GM23248 (cell line): ENCODE measurements at regions not wholly inside any gene's neighbourhood (a gene's known extent, or its start where the extent isn't known, plus 50 kb on each side); places are given as distances from the start of the nearest gene placed in this dataset.
A peak's percentile ranks its signal among the peaks of the same experiment; 100 is the strongest.

Experiments
- DNase-seq: peaks from one replicate; pipeline ENCODE4 v3.0.0-alpha.2; 2015
- H2AFZ ChIP-seq: fragments of 200-600 bp; sonication (generic); 2 replicates; pipeline ENCODE4 v1.6.1; 2016; ENCODE audit warnings: antibody characterized with exemption
- H3F3A ChIP-seq: fragments of 200-600 bp; sonication (generic); 2 replicates; pipeline ENCODE4 v1.6.1; 2016; ENCODE audit warnings: mild to moderate bottlenecking, antibody characterized with exemption, mixed run types; ENCODE audit not compliant: insufficient read depth
- H3K27ac ChIP-seq: fragments of 200-600 bp; sonication (generic); 2 replicates; pipeline ENCODE4 v1.5.1; 2016; ENCODE audit warnings: mild to moderate bottlenecking
- H3K27me3 ChIP-seq: fragments of 200-600 bp; sonication (generic); replicated peaks from 2 replicates; pipeline ENCODE4 v1.6.1; 2016; ENCODE audit warnings: mild to moderate bottlenecking; ENCODE audit not compliant: insufficient read depth
- H3K36me3 ChIP-seq: fragments of 200-600 bp; sonication (generic); 2 replicates; pipeline ENCODE4 v1.6.1; 2016; ENCODE audit warnings: low read depth, mild to moderate bottlenecking
- H3K4me1 ChIP-seq: fragments of 200-600 bp; sonication (generic); 2 replicates; pipeline ENCODE4 v1.6.1; 2016; ENCODE audit warnings: mild to moderate bottlenecking; ENCODE audit not compliant: insufficient read depth
- H3K4me2 ChIP-seq: fragments of 200-600 bp; sonication (generic); one replicate; pipeline ENCODE4 v1.6.1; 2016; ENCODE audit warnings: mild to moderate bottlenecking; ENCODE audit not compliant: unreplicated experiment
- H3K4me3 ChIP-seq: fragments of 200-600 bp; sonication (generic); 2 replicates; pipeline ENCODE4 v1.5.1; 2016; ENCODE audit warnings: mild to moderate bottlenecking
- H3K79me2 ChIP-seq: fragments of 200-600 bp; sonication (generic); 2 replicates; pipeline ENCODE4 v1.6.1; 2016; ENCODE audit warnings: mild to moderate bottlenecking; ENCODE audit not compliant: insufficient read depth
- H3K9ac ChIP-seq: fragments of 200-600 bp; sonication (generic); 2 replicates; pipeline ENCODE4 v1.6.1; 2016; ENCODE audit warnings: mild to moderate bottlenecking
- H3K9me2 ChIP-seq: fragments of 200-600 bp; sonication (generic); 2 replicates; pipeline ENCODE4 v1.6.1; 2016; ENCODE audit warnings: mixed run types, mild to moderate bottlenecking, moderate library complexity; ENCODE audit not compliant: insufficient read depth
- H3K9me3 ChIP-seq: fragments of 200-600 bp; sonication (generic); one replicate; pipeline ENCODE4 v1.6.1; 2017; ENCODE audit warnings: low read depth
- H4K20me1 ChIP-seq: fragments of 200-600 bp; sonication (generic); 2 replicates; pipeline ENCODE4 v1.6.0; 2016; ENCODE audit not compliant: insufficient read depth
- EZH2 ChIP-seq: fragments of 200-600 bp; sonication (generic); IDR thresholded peaks from 2 replicates; pipeline ENCODE4 v1.6.1; 2018; ENCODE audit warnings: antibody characterized with exemption, mild to moderate bottlenecking; ENCODE audit not compliant: insufficient read depth, poor library complexity, severe bottlenecking
- EZH2phosphoT487 ChIP-seq: fragments of 200-600 bp; sonication (generic); IDR thresholded peaks from 2 replicates; pipeline ENCODE4 v1.6.1; 2018; ENCODE audit warnings: antibody characterized with exemption, moderate library complexity, mild to moderate bottlenecking, low read depth; ENCODE audit not compliant: insufficient read depth
- WGBS, 2 experiments: methylation state at CpG; one replicate each; pipeline ENCODE4 v1.1.6; 2015 to 2017; ENCODE audit warnings: low lambda C conversion rate in 2 of 2, low coverage in 1 of 2; ENCODE audit errors: missing lambda C conversion rate in 2 of 2; 5-methylcytosine and 5-hydroxymethylcytosine counted together
- in situ Hi-C: fragments of 300-500 bp; cut with MboI; formaldehyde crosslinking; loops from 2 replicates; pipeline ENCODE4 v1.15.0; 2020

- Histone ChIP-seq H3K27me3 (no peaks in the 10 kb centered on the region), H3K9ac (no peak overlapping the region), H3F3A (peaks cover 19% of the 10 kb centered on the region), H3K27ac (no peak overlapping the region), H3K36me3 (no peaks in the 10 kb centered on the region), H4K20me1 (no peaks in the 10 kb centered on the region), H3K4me2 (no peak overlapping the region), H3K4me1 (peaks cover 13% of the 10 kb centered on the region), H3K79me2 (no peaks in the 10 kb centered on the region), H2AFZ (no peak overlapping the region), H3K4me3 (no peak overlapping the region), H3K9me3 (no peaks in the 10 kb centered on the region), H3K9me2 (no peaks in the 10 kb centered on the region)
- no peak for TF ChIP-seq EZH2
- TF ChIP-seq EZH2phosphoT487 = no peak
- in situ Hi-C loops = no loop called here
- DNase-seq = no peak
- WGBS, 2 experiments = 66 to 67% methylated on average over 2 of the region's 2 CpGs
Measured at GRCh38 chr7:112395411-112395810, 54.8 kb upstream of the IFRD1 start.

DNA sequence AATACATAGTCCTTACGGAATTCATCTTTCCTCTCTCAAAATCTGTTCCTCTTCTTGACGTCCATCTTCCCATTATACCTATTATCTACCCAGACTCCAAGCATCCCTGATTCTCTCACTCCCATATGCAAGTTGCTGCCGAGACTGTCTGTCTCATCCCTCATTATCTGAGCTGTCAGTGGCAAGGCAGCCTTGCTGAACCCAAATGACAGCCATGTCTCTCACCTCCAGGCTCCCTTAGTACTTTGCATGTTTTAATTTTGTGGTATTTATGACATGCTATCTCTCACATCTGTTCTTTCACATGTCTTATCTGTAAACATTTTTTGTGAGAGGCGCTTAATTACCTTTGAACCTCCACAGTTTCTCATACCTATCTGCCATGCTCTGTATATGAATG, 54.4 kb upstream of the IFRD1 start:
- Histone ChIP-seq H3K9me2 (no peaks in the 10 kb centered on the region), H3K79me2 (no peaks in the 10 kb centered on the region), H3K27me3 (no peaks in the 10 kb centered on the region), H3K36me3 (no peaks in the 10 kb centered on the region), H3F3A (peaks cover 14% of the 10 kb centered on the region), H3K27ac (no peak overlapping the region), H3K9ac (no peak overlapping the region), H3K4me3 (no peak overlapping the region), H3K9me3 (no peaks in the 10 kb centered on the region), H3K4me1 (peaks cover 14% of the 10 kb centered on the region), H2AFZ (no peak overlapping the region), H4K20me1 (no peaks in the 10 kb centered on the region), H3K4me2 (no peak overlapping the region)
- 74 to 92% methylated on average over 4 of the region's 4 CpGs for WGBS, 2 experiments
- in situ Hi-C loops = no loop called here
- no peak for TF ChIP-seq EZH2phosphoT487
- TF ChIP-seq EZH2 = no peak
- DNase-seq = no peak

DNA sequence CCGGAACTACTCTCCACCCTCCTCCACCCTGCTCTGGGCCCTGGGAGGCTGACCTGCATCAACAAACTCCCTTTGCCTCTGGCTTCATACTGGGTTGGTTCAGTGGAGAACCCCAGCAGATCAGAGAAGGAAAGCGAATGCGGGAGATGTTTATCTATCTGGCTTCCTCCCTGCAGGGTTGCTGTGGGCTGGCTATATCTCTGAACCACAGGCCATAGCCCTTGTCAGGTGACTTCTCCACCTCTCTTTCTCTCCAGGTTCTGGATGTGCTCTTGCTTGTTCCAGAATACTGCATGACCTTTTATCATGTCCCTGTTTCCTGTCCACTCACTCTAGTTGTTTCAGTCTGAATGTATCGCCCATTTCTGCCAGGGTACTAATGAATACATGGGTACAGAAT, 51.7 kb upstream of the IFRD1 start:
- no peaks in the 10 kb centered on the region for H4K20me1 ChIP-seq
- H3K4me3 ChIP-seq = no peak overlapping the region
- no peaks in the 10 kb centered on the region for H3K9me3 ChIP-seq
- H3K4me1 ChIP-seq = peaks cover 14% of the 10 kb centered on the region
- no peaks in the 10 kb centered on the region for H3K9me2 ChIP-seq
- no peaks in the 10 kb centered on the region for H3K27me3 ChIP-seq
- no peak overlapping the region for H3K4me2 ChIP-seq
- in situ Hi-C loops = no loop called here
- DNase-seq = no peak
- no peaks in the 10 kb centered on the region for H3K79me2 ChIP-seq
- TF ChIP-seq EZH2phosphoT487 (no peak), EZH2 (no peak)
- H3K36me3 ChIP-seq = no peaks in the 10 kb centered on the region
- no peak overlapping the region for H3K9ac ChIP-seq
- no peak overlapping the region for H2AFZ ChIP-seq
- 0 out of 2 replicates have a peak, but pooled peaks cover 9% of the 10 kb centered on the region for H3F3A ChIP-seq
- no peak overlapping the region for H3K27ac ChIP-seq
- WGBS, 2 experiments = 85 to 86% methylated on average over 4 of the region's 4 CpGs

- H3K79me2 ChIP-seq = no peaks in the 10 kb centered on the region
- no peaks in the 10 kb centered on the region for H3K9me3 ChIP-seq
- no peak overlapping the region for H3K9ac ChIP-seq
- H4K20me1 ChIP-seq = no peaks in the 10 kb centered on the region
- peaks cover 14% of the 10 kb centered on the region for H3K4me1 ChIP-seq
- no peaks in the 10 kb centered on the region for H3K27me3 ChIP-seq
- 0 out of 2 replicates have a peak, but pooled peaks cover 9% of the 10 kb centered on the region for H3F3A ChIP-seq
- 89 to 96% methylated on average over 1 of the region's 1 CpG for WGBS, 2 experiments
- TF ChIP-seq EZH2phosphoT487 = no peak
- no peak for TF ChIP-seq EZH2
- DNase-seq = peak; percentile 35
- no peaks in the 10 kb centered on the region for H3K9me2 ChIP-seq
- H3K27ac ChIP-seq = peak overlapping the region; percentile 61
- H3K4me2 ChIP-seq = peak overlapping the region; percentile 33
- no peak overlapping the region for H2AFZ ChIP-seq
- no peak overlapping the region for H3K4me3 ChIP-seq
- H3K36me3 ChIP-seq = no peaks in the 10 kb centered on the region
- in situ Hi-C loops = no loop called here
Measured at GRCh38 chr7:112399501-112399900, 50.8 kb upstream of the IFRD1 start.

- no peaks in the 10 kb centered on the region for H3K9me3 ChIP-seq
- H3K4me3 ChIP-seq = no peak overlapping the region
- H2AFZ ChIP-seq = no peak overlapping the region
- no peaks in the 10 kb centered on the region for H3K36me3 ChIP-seq
- no peaks in the 10 kb centered on the region for H3K79me2 ChIP-seq
- 9 to 13% methylated on average over 2 of the region's 2 CpGs for WGBS, 2 experiments
- in situ Hi-C loops = loop anchor here (25.0 kb wide), 1 partner anchor 638 kb away; no protein-coding TSS in a partner anchor
- DNase-seq = peak; percentile 87
- TF ChIP-seq EZH2phosphoT487 = no peak
- no peak for TF ChIP-seq EZH2
- H3K27me3 ChIP-seq = no peaks in the 10 kb centered on the region
- 0 out of 2 replicates have a peak, but pooled peaks cover 9% of the 10 kb centered on the region for H3F3A ChIP-seq
- H3K9ac ChIP-seq = no peak overlapping the region
- H4K20me1 ChIP-seq = no peaks in the 10 kb centered on the region
- no peaks in the 10 kb centered on the region for H3K9me2 ChIP-seq
- H3K4me2 ChIP-seq = peak overlapping the region; percentile 33
- peak overlapping the region; percentile 61 for H3K27ac ChIP-seq
- H3K4me1 ChIP-seq = peaks cover 14% of the 10 kb centered on the region
Measured at GRCh38 chr7:112400141-112400540, 50.1 kb upstream of the IFRD1 start.
